ENCODE measurements at regions not wholly inside any gene's neighbourhood (a gene's known extent, or its start where the extent isn't known, plus 50 kb on each side); places are given as distances from the start of the nearest gene placed in this dataset.

DNA sequence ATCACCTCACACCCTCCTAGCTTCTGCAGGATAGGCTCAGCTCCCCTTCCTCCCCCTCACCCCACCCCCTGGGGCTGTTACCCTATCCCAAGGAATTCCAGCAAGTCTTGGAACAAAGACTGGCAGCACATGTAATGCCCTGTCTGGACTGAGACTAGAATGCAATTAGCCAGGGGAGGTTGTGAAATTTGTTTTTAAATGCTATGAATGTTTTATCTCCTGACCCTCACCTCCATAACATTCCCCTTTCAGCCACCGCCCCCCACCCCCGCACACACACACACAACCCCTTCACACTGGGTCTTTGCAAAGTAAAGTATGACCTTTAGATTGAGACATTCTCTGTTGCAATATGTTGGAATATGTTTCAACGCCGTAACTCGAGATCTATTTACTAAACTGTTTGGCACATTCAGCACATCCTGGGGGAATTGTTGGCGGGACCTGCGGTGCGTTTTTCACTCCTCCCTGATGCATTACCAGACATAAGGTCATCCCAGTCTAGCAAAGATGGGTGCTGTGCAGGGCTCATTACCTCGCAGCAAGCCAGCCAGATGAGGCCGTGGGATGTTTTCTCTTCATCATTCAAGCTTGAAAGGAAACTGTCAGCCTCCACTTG is 290.7 kb upstream of the SLC14A2 start:
- TF ChIP-seq POLR2A (IDR thresholded peaks at IDR 0.05; ENCODE audit: low read depth, low read length) (no peak), PAX5 (IDR thresholded peaks at IDR 0.05; ENCODE audit: insufficient read depth, low read length, severe bottlenecking) (no peak), POLR2AphosphoS5 (IDR thresholded peaks at IDR 0.05; ENCODE audit: low read depth, low read length) (no peak)
